ENCODE measurements at regions not wholly inside any gene's neighbourhood (a gene's known extent, or its start where the extent isn't known, plus 50 kb on each side); places are given as distances from the start of the nearest gene placed in this dataset.
A peak's percentile ranks its signal among the peaks of the same experiment; 100 is the strongest.

- CTCF ChIA-PET (ENCODE audit: partially characterized antibody): no interaction called here
- H3K56ac ChIP-seq (replicated peaks; ENCODE audit: insufficient read length, low read depth, low read length): no peak overlapping the region
Observed at GRCh38 chr5:96075579-96076289, 114.1 kb upstream of the ELL2 start.

More at GRCh38 chr5:96075579-96076289, 114.1 kb upstream of the ELL2 start:
- POLR2A ChIA-PET (ENCODE audit: partially characterized antibody): no interaction called here
- H3K4ac ChIP-seq (replicated peaks; ENCODE audit: insufficient read length, low read depth, low read length): no peak overlapping the region
- no peak overlapping the region for H2BK12ac ChIP-seq (ENCODE audit: low read depth, low read length)
- H3K27me3 ChIP-seq (replicated peaks in 1 of 4; ENCODE audit: control insufficient read depth in 3 of 4, extremely low read depth in 1 of 4, insufficient read depth in 3 of 4, low read length in 3 of 4): no peaks in the 10 kb centered on the region
- H4K5ac ChIP-seq (ENCODE audit: insufficient read length, low read depth, low read length): no peak overlapping the region
- H4K91ac ChIP-seq (replicated peaks; ENCODE audit: insufficient read length, low read length): no peak overlapping the region
- H4K20me1 ChIP-seq (replicated peaks in 1 of 2; ENCODE audit: control insufficient read depth in 1 of 2, insufficient read depth in 2 of 2, low read length in 2 of 2): no peaks in the 10 kb centered on the region
- H3K14ac ChIP-seq (ENCODE audit: insufficient read length): no peak overlapping the region
- no peak overlapping the region for H3K4me3 ChIP-seq (ENCODE audit: extremely low read depth in 1 of 4, insufficient read depth in 2 of 4, low read depth in 3 of 4, low read length in 4 of 4)
- H3K79me1 ChIP-seq (ENCODE audit: low read depth, low read length): no peaks in the 10 kb centered on the region
- no peaks in the 10 kb centered on the region for H3K79me2 ChIP-seq (ENCODE audit: control insufficient read depth in 1 of 2, insufficient read depth in 2 of 2, low read length in 2 of 2)
- H2BK5ac ChIP-seq (ENCODE audit: low read depth, low read length): no peak overlapping the region
- no peaks in the 10 kb centered on the region for H3K36me3 ChIP-seq (ENCODE audit: control insufficient read depth in 2 of 4, insufficient read depth in 4 of 4, low read length in 3 of 4)
- H2AFZ ChIP-seq (ENCODE audit: low read length): no peak overlapping the region
- H2BK120ac ChIP-seq (replicated peaks; ENCODE audit: low read depth, low read length): no peak overlapping the region
- H3K18ac ChIP-seq (ENCODE audit: extremely low read depth, low read length): no peak overlapping the region
- no peak overlapping the region for H3K23ac ChIP-seq (ENCODE audit: insufficient read length)
- 86% methylated on average over 2 of the region's 2 CpGs; no CpG with 5 or more reads in 1 of the 2 experiments for WGBS, 2 experiments (ENCODE audit: extremely low coverage in 1 of 2, insufficient coverage in 1 of 2, insufficient read length in 1 of 2, insufficient replicate concordance in 2 of 2, low coverage in 1 of 2, low lambda C conversion rate in 2 of 2, missing lambda C conversion rate in 1 of 2)
- no peak for FAIRE-seq
- no peak overlapping the region for H4K8ac ChIP-seq (ENCODE audit: extremely low read depth, insufficient read depth, low read length)
- H3K9me3 ChIP-seq (ENCODE audit: insufficient read depth in 2 of 2, low read depth in 1 of 2, low read length in 1 of 2): no peaks in the 10 kb centered on the region
- peaks cover 2% of the 10 kb centered on the region; the same call in 1 of the 2 replicates for H3K23me2 ChIP-seq (ENCODE audit: low read depth, low read length)
- no peak overlapping the region for H3K9ac ChIP-seq (replicated peaks in 1 of 4; ENCODE audit: extremely low read depth in 1 of 4, low read depth in 3 of 4, low read length in 3 of 4)
- no peak for DNase-seq (ENCODE audit: low read depth in 1 of 2, low spot score in 2 of 2)
- no peak overlapping the region for H2AK5ac ChIP-seq (ENCODE audit: low read depth, low read length)
- H3K4me1 ChIP-seq (replicated peaks in 1 of 4; ENCODE audit: control insufficient read depth in 3 of 4, insufficient read depth in 4 of 4, low read length in 3 of 4): no peaks in the 10 kb centered on the region
- no peak overlapping the region for H2BK20ac ChIP-seq (ENCODE audit: low read length)
- H3K27ac ChIP-seq (ENCODE audit: low read depth, low read length): no peak overlapping the region
- H3K4me2 ChIP-seq (ENCODE audit: insufficient read depth in 1 of 2, low read depth in 2 of 2, low read length in 2 of 2): no peak overlapping the region
- no peak for TF ChIP-seq RAD21 (IDR thresholded peaks at IDR 0.05 in 1 of 2, conservative IDR thresholded peaks at IDR 0.05 in 1 of 2; ENCODE audit: low read depth in 2 of 2, low read length in 2 of 2)
- TF ChIP-seq YY1 (IDR thresholded peaks at IDR 0.05; ENCODE audit: low read depth, low read length): peak; percentile 45; the same call in 1 of the 2 replicates
- no peak overlapping the region for H2BK15ac ChIP-seq (ENCODE audit: low read length)

All from H1 (cell line).